NB4 (cell line): ENCODE measurements at regions not wholly inside any gene's neighbourhood (a gene's known extent, or its start where the extent isn't known, plus 50 kb on each side); places are given as distances from the start of the nearest gene placed in this dataset.

Experiments used
- TF ChIP-seq, protein P1 (sequence below): IDR thresholded peaks from 2 replicates; pipeline ENCODE4 v1.6.1; 2011; ENCODE audit warnings: low read depth, low read length
- TF ChIP-seq, protein P2 (sequence below): IDR thresholded peaks from one replicate; pipeline ENCODE4 v1.5.1; 2012; ENCODE audit warnings: low read depth, low read length

DNA sequence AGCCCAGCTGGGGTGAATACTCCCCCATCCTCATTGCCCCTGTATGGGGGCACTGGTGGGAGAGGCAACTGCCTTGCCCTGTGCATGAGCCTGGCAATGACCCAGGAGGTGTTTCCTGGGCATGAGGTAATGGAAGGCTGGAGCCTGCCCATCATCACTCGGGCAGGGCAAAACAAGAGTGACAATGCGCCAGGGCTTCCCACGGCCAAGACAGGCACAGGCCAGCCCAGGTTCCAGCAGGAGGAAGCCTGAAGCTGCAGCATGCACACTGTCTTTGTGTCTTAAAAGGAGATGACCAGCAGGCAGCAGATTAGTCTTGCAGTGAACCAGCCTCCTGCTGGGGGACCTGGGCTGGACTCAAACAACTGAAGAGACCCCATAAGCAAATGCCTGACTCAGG is 92.2 kb upstream of the SMIM23 start:
- TF ChIP-seq, protein P1, sequence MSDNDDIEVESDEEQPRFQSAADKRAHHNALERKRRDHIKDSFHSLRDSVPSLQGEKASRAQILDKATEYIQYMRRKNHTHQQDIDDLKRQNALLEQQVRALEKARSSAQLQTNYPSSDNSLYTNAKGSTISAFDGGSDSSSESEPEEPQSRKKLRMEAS, result no peak
- TF ChIP-seq, protein P2, sequence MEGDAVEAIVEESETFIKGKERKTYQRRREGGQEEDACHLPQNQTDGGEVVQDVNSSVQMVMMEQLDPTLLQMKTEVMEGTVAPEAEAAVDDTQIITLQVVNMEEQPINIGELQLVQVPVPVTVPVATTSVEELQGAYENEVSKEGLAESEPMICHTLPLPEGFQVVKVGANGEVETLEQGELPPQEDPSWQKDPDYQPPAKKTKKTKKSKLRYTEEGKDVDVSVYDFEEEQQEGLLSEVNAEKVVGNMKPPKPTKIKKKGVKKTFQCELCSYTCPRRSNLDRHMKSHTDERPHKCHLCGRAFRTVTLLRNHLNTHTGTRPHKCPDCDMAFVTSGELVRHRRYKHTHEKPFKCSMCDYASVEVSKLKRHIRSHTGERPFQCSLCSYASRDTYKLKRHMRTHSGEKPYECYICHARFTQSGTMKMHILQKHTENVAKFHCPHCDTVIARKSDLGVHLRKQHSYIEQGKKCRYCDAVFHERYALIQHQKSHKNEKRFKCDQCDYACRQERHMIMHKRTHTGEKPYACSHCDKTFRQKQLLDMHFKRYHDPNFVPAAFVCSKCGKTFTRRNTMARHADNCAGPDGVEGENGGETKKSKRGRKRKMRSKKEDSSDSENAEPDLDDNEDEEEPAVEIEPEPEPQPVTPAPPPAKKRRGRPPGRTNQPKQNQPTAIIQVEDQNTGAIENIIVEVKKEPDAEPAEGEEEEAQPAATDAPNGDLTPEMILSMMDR, result no peak
